GM12878 (cell line): ENCODE measurements at regions not wholly inside any gene's neighbourhood (a gene's known extent, or its start where the extent isn't known, plus 50 kb on each side); places are given as distances from the start of the nearest gene placed in this dataset.

Source experiments
- ATAC-seq: fragments of 200-7000 bp; cut with Tn5 transposase; 3 replicates; pipeline ENCODE4 v1.9.1; 2020; ENCODE audit warnings: mild to moderate bottlenecking, moderate library complexity
- BruUV-seq: library from RNA; stranded (reverse); fragments of 400-500 nt; replicated peaks from 2 replicates; lab custom pipeline; 2021; lab: Mats Ljungman, UMichigan
- CTCF ChIA-PET: fragments of 300-600 bp; sonication (Branson Sonifier 250); formaldehyde crosslinking; extraction: SDS; loops from one replicate; lab custom pipeline; 2021; ENCODE audit warnings: inconsistent platforms; lab: Yijun Ruan, JAX
- POLR2A ChIA-PET: fragments of 350-600 bp; formaldehyde crosslinking; extraction: SDS; loops from one replicate; lab custom pipeline; 2021; ENCODE audit warnings: inconsistent platforms; lab: Charles Lee
- RAD21 ChIA-PET: fragments of 300-600 bp; sonication (Branson Sonifier 250); formaldehyde crosslinking; loops from one replicate; lab custom pipeline; 2023; ENCODE audit warnings: antibody characterized with exemption; ENCODE audit not compliant: unreplicated experiment; lab: Charles Lee
- SMC1A ChIA-PET: fragments of 300-600 bp; sonication (Branson Sonifier 250); formaldehyde crosslinking; loops from one replicate; lab custom pipeline; 2023; ENCODE audit not compliant: unreplicated experiment, uncharacterized antibody; lab: Charles Lee
- DNase-seq: peaks from one replicate; pipeline ENCODE4 v3.0.0-alpha.2; 2011; ENCODE audit warnings: low read depth, low spot score
- FAIRE-seq: peaks from 3 replicates; lab custom pipeline; 2011; peaks lifted over from hg19 to GRCh38; lab: Jason Lieb, UNC
- H2AFZ ChIP-seq: 2 replicates; pipeline ENCODE4 v1.6.0; 2011; ENCODE audit warnings: low read depth, low read length, control low read depth; ENCODE audit not compliant: control insufficient read depth
- H3K27ac ChIP-seq: 2 replicates; pipeline ENCODE4 v1.5.1; 2011; ENCODE audit warnings: control low read depth; ENCODE audit not compliant: control insufficient read depth, insufficient read depth
- H3K27me3 ChIP-seq, 2 experiments: replicated peaks in 1 of 2; 2 replicates each; pipeline versions ENCODE4 v1.6.0 to v1.6.1; 2011; ENCODE audit warnings: low read length in 1 of 2; ENCODE audit not compliant: control insufficient read depth in 2 of 2, insufficient read depth in 2 of 2
- H3K36me3 ChIP-seq, 2 experiments: 2 replicates each; pipeline ENCODE4 v1.5.1; 2011; ENCODE audit warnings: low read length in 1 of 2; ENCODE audit not compliant: control insufficient read depth in 2 of 2, insufficient read depth in 2 of 2
- H3K4me1 ChIP-seq: 2 replicates; pipeline ENCODE4 v1.6.1; 2011; ENCODE audit warnings: mild to moderate bottlenecking, low read length, moderate library complexity, mixed read lengths; ENCODE audit not compliant: control insufficient read depth, insufficient read depth
- H3K4me2 ChIP-seq: 2 replicates; pipeline ENCODE4 v1.6.0; 2011; ENCODE audit warnings: control low read depth; ENCODE audit not compliant: control insufficient read depth, insufficient read depth
- H3K4me3 ChIP-seq: fragments of 200-600 bp; sonication (generic); 2 replicates; pipeline ENCODE4 v1.5.1; 2016
- H3K79me2 ChIP-seq: 2 replicates; pipeline ENCODE4 v1.6.0; 2011; ENCODE audit warnings: low read length; ENCODE audit not compliant: control insufficient read depth, insufficient read depth
- H3K9ac ChIP-seq: 2 replicates; pipeline ENCODE4 v1.8.0; 2011; ENCODE audit warnings: low read length, control low read depth, mixed read lengths; ENCODE audit not compliant: control insufficient read depth, insufficient read depth
- H3K9me3 ChIP-seq: replicated peaks from 3 replicates; pipeline ENCODE4 v1.5.1; 2011; ENCODE audit warnings: mild to moderate bottlenecking, low read length; ENCODE audit not compliant: control insufficient read depth, insufficient read depth
- H4K20me1 ChIP-seq: 2 replicates; pipeline ENCODE4 v1.6.0; 2011; ENCODE audit not compliant: control insufficient read depth, insufficient read depth
- HDGF ChIP-seq: fragments of 450-650 bp; IDR thresholded peaks from 2 replicates; pipeline ENCODE4 v1.6.1; 2016; ENCODE audit warnings: antibody characterized with exemption
- MYC ChIP-seq: IDR thresholded peaks from 2 replicates; pipeline ENCODE4 v1.6.1; 2011; ENCODE audit warnings: mild to moderate bottlenecking, low read length, moderate library complexity, inconsistent platforms; ENCODE audit not compliant: insufficient read depth, insufficient replicate concordance, insufficient read length, severe bottlenecking
- NFXL1 ChIP-seq: fragments of 450-650 bp; IDR thresholded peaks from 2 replicates; pipeline ENCODE4 v1.6.1; 2017; ENCODE audit warnings: antibody characterized with exemption, mild to moderate bottlenecking, borderline replicate concordance
- NRF1 ChIP-seq: conservative IDR thresholded peaks from 2 replicates; pipeline ENCODE4 v1.6.1; 2011; ENCODE audit warnings: mild to moderate bottlenecking, low read depth, low read length, improper control_type of control experiment
- PML ChIP-seq: IDR thresholded peaks from 2 replicates; pipeline ENCODE4 v1.6.1; 2012; ENCODE audit warnings: low read length, inconsistent platforms
- POU2F2 ChIP-seq: IDR thresholded peaks from 3 replicates; pipeline ENCODE4 v1.6.1; 2011; ENCODE audit warnings: low read depth, mild to moderate bottlenecking, low read length, borderline replicate concordance
- RAD21 ChIP-seq: IDR thresholded peaks from 2 replicates; pipeline ENCODE4 v1.6.1; 2011; ENCODE audit warnings: mild to moderate bottlenecking, low read depth, low read length, moderate library complexity; ENCODE audit not compliant: insufficient read depth
- RAD51 ChIP-seq: fragments of 450-650 bp; IDR thresholded peaks from 2 replicates; pipeline ENCODE4 v1.6.1; 2016; ENCODE audit warnings: moderate library complexity, mild to moderate bottlenecking, inconsistent platforms
- SMARCA5 ChIP-seq: fragments of 450-650 bp; IDR thresholded peaks from 2 replicates; pipeline ENCODE4 v1.6.1; 2017; ENCODE audit warnings: mild to moderate bottlenecking
- SP1 ChIP-seq: IDR thresholded peaks from one replicate; pipeline ENCODE4 v1.6.1; 2011; ENCODE audit warnings: low read depth, low read length
- TAF1 ChIP-seq: IDR thresholded peaks from 2 replicates; pipeline ENCODE4 v1.6.1; 2011; ENCODE audit warnings: mild to moderate bottlenecking, low read depth, low read length, borderline replicate concordance
- ZBED1 ChIP-seq: IDR thresholded peaks from 2 replicates; pipeline ENCODE4 v1.6.1; 2016; ENCODE audit warnings: borderline replicate concordance
- WGBS: methylation state at CpG from one replicate; pipeline ENCODE4 v1.1.6; 2016; ENCODE audit warnings: low lambda C conversion rate; ENCODE audit not compliant: insufficient replicate concordance, insufficient coverage; ENCODE audit errors: missing lambda C conversion rate; 5-methylcytosine and 5-hydroxymethylcytosine counted together
- in situ Hi-C: fragments of 300-500 bp; cut with MboI; formaldehyde crosslinking; loops from 9 replicates; pipeline ENCODE4 v1.14.3; 2018; ENCODE audit warnings: mixed read lengths
- intact Hi-C: fragments of 100-400 bp; cut with micrococcal nuclease; formaldehyde crosslinking; loops from one replicate; pipeline ENCODE4 v1.14.2; 2022; ENCODE audit not compliant: unreplicated experiment
- TF ChIP-seq, protein P1 (sequence below): IDR thresholded peaks from 2 replicates; pipeline ENCODE4 v1.6.1; 2012; ENCODE audit warnings: improper control_type of control experiment, low read depth, low read length; ENCODE audit not compliant: insufficient replicate concordance
- TF ChIP-seq, protein P2 (sequence below): fragments of 450-650 bp; IDR thresholded peaks from 2 replicates; pipeline ENCODE4 v1.6.1; 2016; ENCODE audit warnings: mild to moderate bottlenecking
- TF ChIP-seq, protein P3 (sequence below): fragments of 450-650 bp; IDR thresholded peaks from 2 replicates; pipeline ENCODE4 v1.6.1; 2017; ENCODE audit warnings: mild to moderate bottlenecking, moderate library complexity

DNA sequence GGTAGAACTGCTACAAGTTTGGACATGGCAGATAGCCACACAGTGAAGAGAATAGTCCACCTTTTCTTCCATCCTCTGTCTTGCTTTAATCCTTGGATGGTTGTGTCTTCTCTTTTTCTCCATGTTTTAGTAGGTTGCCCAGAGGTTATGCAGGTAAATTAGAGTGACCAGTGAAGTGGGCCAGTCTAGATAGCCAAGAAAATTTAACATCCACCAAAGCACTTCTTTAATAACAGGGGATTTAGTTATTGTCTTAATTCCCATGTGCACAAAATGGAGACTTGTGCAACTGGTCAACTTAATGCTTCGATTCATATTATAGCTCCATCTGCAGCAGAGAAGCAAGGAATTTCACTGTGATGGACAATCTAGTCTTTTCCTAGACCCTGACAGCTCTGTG lies 58.8 kb upstream of the RCN1 start:
- H3K4me3 ChIP-seq = no peak overlapping the region; the same call in 1 of the 2 replicates
- no peaks in the 10 kb centered on the region for H3K9me3 ChIP-seq
- no peaks in the 10 kb centered on the region for H4K20me1 ChIP-seq
- ChIA-PET SMC1A (interaction anchor here (1.6 kb wide), 1 partner anchor 13 kb away, joined by 4 read pairs; no protein-coding TSS in a partner anchor), RAD21 (interaction anchor here (1.2 to 1.4 kb wide), 4 partner anchors 13 to 925 kb away, joined by 3 to 4 read pairs (median 3); no protein-coding TSS in a partner anchor), POLR2A (interaction anchor here (1.1 kb wide), 1 partner anchor 58 kb away, joined by 4 read pairs; no protein-coding TSS in a partner anchor), CTCF (interaction anchor here (2.5 kb wide), 1 partner anchor 25 kb away, joined by 10 read pairs; no protein-coding TSS in a partner anchor)
- intact Hi-C loops = no loop called here
- 35% methylated on average over 1 of the region's 1 CpG for WGBS
- no peak; the same call in 2 of the 3 replicates for ATAC-seq
- H3K36me3 ChIP-seq = no peaks in the 10 kb centered on the region
- peak overlapping the region; percentile 6 for H3K4me2 ChIP-seq
- BruUV-seq = no TSS peak
- no peak overlapping the region; the same call in 1 of the 2 replicates for H3K27ac ChIP-seq
- H2AFZ ChIP-seq = no peak overlapping the region
- no peaks in the 10 kb centered on the region for H3K79me2 ChIP-seq
- no peak for FAIRE-seq
- DNase-seq = no peak
- in situ Hi-C loops = no loop called here
- H3K4me1 ChIP-seq = 0 out of 2 replicates have a peak, but pooled peaks cover 4% of the 10 kb centered on the region
- H3K9ac ChIP-seq = no peak overlapping the region
- no peaks in the 10 kb centered on the region for H3K27me3 ChIP-seq
- no peak for TF ChIP-seq NFXL1
- TF ChIP-seq POU2F2 = no peak
- no peak for TF ChIP-seq SMARCA5
- TF ChIP-seq RAD51 = no peak
- TF ChIP-seq, protein P1, sequence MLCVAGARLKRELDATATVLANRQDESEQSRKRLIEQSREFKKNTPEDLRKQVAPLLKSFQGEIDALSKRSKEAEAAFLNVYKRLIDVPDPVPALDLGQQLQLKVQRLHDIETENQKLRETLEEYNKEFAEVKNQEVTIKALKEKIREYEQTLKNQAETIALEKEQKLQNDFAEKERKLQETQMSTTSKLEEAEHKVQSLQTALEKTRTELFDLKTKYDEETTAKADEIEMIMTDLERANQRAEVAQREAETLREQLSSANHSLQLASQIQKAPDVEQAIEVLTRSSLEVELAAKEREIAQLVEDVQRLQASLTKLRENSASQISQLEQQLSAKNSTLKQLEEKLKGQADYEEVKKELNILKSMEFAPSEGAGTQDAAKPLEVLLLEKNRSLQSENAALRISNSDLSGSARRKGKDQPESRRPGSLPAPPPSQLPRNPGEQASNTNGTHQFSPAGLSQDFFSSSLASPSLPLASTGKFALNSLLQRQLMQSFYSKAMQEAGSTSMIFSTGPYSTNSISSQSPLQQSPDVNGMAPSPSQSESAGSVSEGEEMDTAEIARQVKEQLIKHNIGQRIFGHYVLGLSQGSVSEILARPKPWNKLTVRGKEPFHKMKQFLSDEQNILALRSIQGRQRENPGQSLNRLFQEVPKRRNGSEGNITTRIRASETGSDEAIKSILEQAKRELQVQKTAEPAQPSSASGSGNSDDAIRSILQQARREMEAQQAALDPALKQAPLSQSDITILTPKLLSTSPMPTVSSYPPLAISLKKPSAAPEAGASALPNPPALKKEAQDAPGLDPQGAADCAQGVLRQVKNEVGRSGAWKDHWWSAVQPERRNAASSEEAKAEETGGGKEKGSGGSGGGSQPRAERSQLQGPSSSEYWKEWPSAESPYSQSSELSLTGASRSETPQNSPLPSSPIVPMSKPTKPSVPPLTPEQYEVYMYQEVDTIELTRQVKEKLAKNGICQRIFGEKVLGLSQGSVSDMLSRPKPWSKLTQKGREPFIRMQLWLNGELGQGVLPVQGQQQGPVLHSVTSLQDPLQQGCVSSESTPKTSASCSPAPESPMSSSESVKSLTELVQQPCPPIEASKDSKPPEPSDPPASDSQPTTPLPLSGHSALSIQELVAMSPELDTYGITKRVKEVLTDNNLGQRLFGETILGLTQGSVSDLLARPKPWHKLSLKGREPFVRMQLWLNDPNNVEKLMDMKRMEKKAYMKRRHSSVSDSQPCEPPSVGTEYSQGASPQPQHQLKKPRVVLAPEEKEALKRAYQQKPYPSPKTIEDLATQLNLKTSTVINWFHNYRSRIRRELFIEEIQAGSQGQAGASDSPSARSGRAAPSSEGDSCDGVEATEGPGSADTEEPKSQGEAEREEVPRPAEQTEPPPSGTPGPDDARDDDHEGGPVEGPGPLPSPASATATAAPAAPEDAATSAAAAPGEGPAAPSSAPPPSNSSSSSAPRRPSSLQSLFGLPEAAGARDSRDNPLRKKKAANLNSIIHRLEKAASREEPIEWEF = no peak
- no peak for TF ChIP-seq SP1
- no peak for TF ChIP-seq TAF1
- no peak for TF ChIP-seq RAD21
- TF ChIP-seq NRF1 = no peak
- TF ChIP-seq HDGF = no peak
- no peak for TF ChIP-seq ZBED1
- TF ChIP-seq, protein P2, sequence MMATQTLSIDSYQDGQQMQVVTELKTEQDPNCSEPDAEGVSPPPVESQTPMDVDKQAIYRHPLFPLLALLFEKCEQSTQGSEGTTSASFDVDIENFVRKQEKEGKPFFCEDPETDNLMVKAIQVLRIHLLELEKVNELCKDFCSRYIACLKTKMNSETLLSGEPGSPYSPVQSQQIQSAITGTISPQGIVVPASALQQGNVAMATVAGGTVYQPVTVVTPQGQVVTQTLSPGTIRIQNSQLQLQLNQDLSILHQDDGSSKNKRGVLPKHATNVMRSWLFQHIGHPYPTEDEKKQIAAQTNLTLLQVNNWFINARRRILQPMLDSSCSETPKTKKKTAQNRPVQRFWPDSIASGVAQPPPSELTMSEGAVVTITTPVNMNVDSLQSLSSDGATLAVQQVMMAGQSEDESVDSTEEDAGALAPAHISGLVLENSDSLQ = no peak
- no peak for TF ChIP-seq MYC
- no peak for TF ChIP-seq PML
- TF ChIP-seq, protein P3, sequence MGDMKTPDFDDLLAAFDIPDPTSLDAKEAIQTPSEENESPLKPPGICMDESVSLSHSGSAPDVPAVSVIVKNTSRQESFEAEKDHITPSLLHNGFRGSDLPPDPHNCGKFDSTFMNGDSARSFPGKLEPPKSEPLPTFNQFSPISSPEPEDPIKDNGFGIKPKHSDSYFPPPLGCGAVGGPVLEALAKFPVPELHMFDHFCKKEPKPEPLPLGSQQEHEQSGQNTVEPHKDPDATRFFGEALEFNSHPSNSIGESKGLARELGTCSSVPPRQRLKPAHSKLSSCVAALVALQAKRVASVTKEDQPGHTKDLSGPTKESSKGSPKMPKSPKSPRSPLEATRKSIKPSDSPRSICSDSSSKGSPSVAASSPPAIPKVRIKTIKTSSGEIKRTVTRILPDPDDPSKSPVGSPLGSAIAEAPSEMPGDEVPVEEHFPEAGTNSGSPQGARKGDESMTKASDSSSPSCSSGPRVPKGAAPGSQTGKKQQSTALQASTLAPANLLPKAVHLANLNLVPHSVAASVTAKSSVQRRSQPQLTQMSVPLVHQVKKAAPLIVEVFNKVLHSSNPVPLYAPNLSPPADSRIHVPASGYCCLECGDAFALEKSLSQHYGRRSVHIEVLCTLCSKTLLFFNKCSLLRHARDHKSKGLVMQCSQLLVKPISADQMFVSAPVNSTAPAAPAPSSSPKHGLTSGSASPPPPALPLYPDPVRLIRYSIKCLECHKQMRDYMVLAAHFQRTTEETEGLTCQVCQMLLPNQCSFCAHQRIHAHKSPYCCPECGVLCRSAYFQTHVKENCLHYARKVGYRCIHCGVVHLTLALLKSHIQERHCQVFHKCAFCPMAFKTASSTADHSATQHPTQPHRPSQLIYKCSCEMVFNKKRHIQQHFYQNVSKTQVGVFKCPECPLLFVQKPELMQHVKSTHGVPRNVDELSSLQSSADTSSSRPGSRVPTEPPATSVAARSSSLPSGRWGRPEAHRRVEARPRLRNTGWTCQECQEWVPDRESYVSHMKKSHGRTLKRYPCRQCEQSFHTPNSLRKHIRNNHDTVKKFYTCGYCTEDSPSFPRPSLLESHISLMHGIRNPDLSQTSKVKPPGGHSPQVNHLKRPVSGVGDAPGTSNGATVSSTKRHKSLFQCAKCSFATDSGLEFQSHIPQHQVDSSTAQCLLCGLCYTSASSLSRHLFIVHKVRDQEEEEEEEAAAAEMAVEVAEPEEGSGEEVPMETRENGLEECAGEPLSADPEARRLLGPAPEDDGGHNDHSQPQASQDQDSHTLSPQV = no peak
